ENCODE measurements at regions not wholly inside any gene's neighbourhood (a gene's known extent, or its start where the extent isn't known, plus 50 kb on each side); places are given as distances from the start of the nearest gene placed in this dataset.

- no peak for TF ChIP-seq CTCF (IDR thresholded peaks at IDR 0.05; ENCODE audit: insufficient read depth, low read depth, low read length, missing control alignments)
- no peak for DNase-seq (ENCODE audit: low read depth)
- H3K4me3 ChIP-seq (ENCODE audit: low read length) = no peak overlapping the region
Observed at GRCh38 chr4:152077582-152077981, 316.8 kb upstream of the GATB start.

GRCh38 chr4:152075253-152075928 is 314.6 kb upstream of the GATB start:
- TF ChIP-seq CTCF (IDR thresholded peaks at IDR 0.05; ENCODE audit: insufficient read depth, low read depth, low read length, missing control alignments) = no peak
- DNase-seq (ENCODE audit: low read depth) = no peak
- H3K4me3 ChIP-seq (ENCODE audit: low read length) = no peak overlapping the region

- DNase-seq (ENCODE audit: low read depth) = no peak
- TF ChIP-seq CTCF (IDR thresholded peaks at IDR 0.05; ENCODE audit: insufficient read depth, low read depth, low read length, missing control alignments) = no peak
- no peak overlapping the region for H3K4me3 ChIP-seq (ENCODE audit: low read length)
Observed at GRCh38 chr4:152074573-152074972, 313.8 kb upstream of the GATB start.

GRCh38 chr4:152074088-152074437 is 313.3 kb upstream of the GATB start:
- no peak for DNase-seq (ENCODE audit: low read depth)
- no peak for TF ChIP-seq CTCF (IDR thresholded peaks at IDR 0.05; ENCODE audit: insufficient read depth, low read depth, low read length, missing control alignments)
- H3K4me3 ChIP-seq (ENCODE audit: low read length) = no peak overlapping the region

- no peak for TF ChIP-seq CTCF (IDR thresholded peaks at IDR 0.05; ENCODE audit: insufficient read depth, low read depth, low read length, missing control alignments)
- DNase-seq (ENCODE audit: low read depth) = peak; percentile 58
Observed at GRCh38 chr4:152073351-152074087, 312.7 kb upstream of the GATB start.

GRCh38 chr4:152072906-152073305 is 312.1 kb upstream of the GATB start:
- no peak for TF ChIP-seq CTCF (IDR thresholded peaks at IDR 0.05; ENCODE audit: insufficient read depth, low read depth, low read length, missing control alignments)
- no peak overlapping the region for H3K4me3 ChIP-seq (ENCODE audit: low read length)
- DNase-seq (ENCODE audit: low read depth) = no peak

More at GRCh38 chr4:152073351-152074087, 312.7 kb upstream of the GATB start:
- H3K4me3 ChIP-seq (ENCODE audit: low read length) = no peak overlapping the region

Data from epithelial cell of esophagus (primary cell).